ENCODE measurements at regions not wholly inside any gene's neighbourhood (a gene's known extent, or its start where the extent isn't known, plus 50 kb on each side); places are given as distances from the start of the nearest gene placed in this dataset.

DNA sequence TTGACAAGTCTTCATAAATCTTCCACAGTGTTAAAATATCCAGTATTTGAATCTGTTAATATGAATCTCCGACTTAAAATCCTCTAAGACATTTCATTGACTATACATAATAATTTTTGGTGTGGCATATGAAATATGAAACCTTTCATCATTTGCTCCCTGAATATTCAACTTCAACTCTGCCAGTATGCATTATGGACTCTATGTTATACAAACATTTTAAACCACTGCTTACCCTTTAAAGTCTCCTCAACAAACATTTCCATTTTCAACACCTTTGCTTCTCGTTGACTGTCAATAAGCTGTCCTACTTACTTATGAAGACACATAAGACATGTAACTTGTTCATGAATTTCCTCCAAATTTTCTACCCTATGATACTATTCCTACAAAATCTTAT, 579.4 kb upstream of the SLITRK6 start:
- Histone ChIP-seq H3K9me3 (ENCODE audit: severe bottlenecking) (no peaks in the 10 kb centered on the region), H3K27me3 (ENCODE audit: insufficient read depth, poor library complexity, severe bottlenecking) (no peaks in the 10 kb centered on the region), H3K4me1 (ENCODE audit: insufficient read depth, poor library complexity, severe bottlenecking) (no peaks in the 10 kb centered on the region), H3K4me3 (ENCODE audit: severe bottlenecking) (no peak overlapping the region), H3K27ac (ENCODE audit: poor library complexity, severe bottlenecking) (no peak overlapping the region), H3K36me3 (ENCODE audit: low read depth) (no peaks in the 10 kb centered on the region)
- DNase-seq (ENCODE audit: low spot score) = no peak
- ATAC-seq (ENCODE audit: low read depth) = no peak
- TF ChIP-seq, protein P1, sequence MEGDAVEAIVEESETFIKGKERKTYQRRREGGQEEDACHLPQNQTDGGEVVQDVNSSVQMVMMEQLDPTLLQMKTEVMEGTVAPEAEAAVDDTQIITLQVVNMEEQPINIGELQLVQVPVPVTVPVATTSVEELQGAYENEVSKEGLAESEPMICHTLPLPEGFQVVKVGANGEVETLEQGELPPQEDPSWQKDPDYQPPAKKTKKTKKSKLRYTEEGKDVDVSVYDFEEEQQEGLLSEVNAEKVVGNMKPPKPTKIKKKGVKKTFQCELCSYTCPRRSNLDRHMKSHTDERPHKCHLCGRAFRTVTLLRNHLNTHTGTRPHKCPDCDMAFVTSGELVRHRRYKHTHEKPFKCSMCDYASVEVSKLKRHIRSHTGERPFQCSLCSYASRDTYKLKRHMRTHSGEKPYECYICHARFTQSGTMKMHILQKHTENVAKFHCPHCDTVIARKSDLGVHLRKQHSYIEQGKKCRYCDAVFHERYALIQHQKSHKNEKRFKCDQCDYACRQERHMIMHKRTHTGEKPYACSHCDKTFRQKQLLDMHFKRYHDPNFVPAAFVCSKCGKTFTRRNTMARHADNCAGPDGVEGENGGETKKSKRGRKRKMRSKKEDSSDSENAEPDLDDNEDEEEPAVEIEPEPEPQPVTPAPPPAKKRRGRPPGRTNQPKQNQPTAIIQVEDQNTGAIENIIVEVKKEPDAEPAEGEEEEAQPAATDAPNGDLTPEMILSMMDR (IDR thresholded peaks at IDR 0.05; ENCODE audit: poor library complexity, severe bottlenecking) = no peak

DNA sequence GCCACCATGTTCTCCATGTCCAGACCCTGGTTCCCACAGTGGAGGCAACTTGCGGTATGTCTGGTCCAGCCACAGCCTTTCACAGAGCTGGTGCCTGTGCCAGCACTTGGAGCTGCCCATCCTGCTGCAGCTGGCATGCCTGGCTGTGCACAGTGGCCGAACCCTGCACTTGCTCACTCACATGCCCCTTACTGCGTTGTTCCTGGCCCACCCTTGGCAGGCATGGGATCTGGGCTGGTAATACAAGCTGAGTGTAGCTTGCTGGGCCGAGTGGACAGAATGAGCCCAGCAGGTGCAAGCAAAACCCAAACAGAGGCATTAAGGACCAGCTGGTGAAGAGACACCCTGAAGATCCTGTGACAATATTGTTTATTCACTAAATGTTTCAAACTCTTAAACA, 583.9 kb upstream of the SLITRK6 start:
- H3K9me3 ChIP-seq (ENCODE audit: severe bottlenecking) = no peaks in the 10 kb centered on the region
- DNase-seq (ENCODE audit: low spot score) (no peak), ATAC-seq (ENCODE audit: low read depth) (no peak)
- TF ChIP-seq, protein P1 (IDR thresholded peaks at IDR 0.05; ENCODE audit: poor library complexity, severe bottlenecking) = no peak
- no peaks in the 10 kb centered on the region for H3K4me1 ChIP-seq (ENCODE audit: insufficient read depth, poor library complexity, severe bottlenecking)
- H3K27me3 ChIP-seq (ENCODE audit: insufficient read depth, poor library complexity, severe bottlenecking) = no peaks in the 10 kb centered on the region
- H3K27ac ChIP-seq (ENCODE audit: poor library complexity, severe bottlenecking) = no peak overlapping the region
- no peak overlapping the region for H3K4me3 ChIP-seq (ENCODE audit: severe bottlenecking)
- no peaks in the 10 kb centered on the region for H3K36me3 ChIP-seq (ENCODE audit: low read depth)

DNA sequence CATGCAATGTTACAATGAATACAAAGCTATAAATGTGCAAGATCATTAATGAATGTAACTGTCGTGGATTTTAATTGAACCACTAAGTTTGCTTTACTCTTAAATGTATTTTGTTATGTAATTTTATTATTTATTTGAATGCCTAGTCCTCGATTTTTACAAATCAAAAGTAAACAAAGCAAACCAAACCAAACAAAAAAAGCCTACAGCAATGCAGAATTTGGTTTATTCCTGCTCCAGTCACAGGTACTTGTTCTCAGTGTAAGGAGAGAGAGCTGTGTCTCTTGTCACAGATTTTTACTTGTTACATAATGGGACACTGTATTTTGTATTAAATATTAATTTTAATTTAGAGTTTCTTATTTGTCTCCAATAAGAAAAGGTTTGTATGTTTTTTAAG, 584.3 kb upstream of the SLITRK6 start:
- H3K4me1 ChIP-seq (ENCODE audit: insufficient read depth, poor library complexity, severe bottlenecking) = no peaks in the 10 kb centered on the region
- H3K27ac ChIP-seq (ENCODE audit: poor library complexity, severe bottlenecking) = no peak overlapping the region
- H3K27me3 ChIP-seq (ENCODE audit: insufficient read depth, poor library complexity, severe bottlenecking) = no peaks in the 10 kb centered on the region
- ATAC-seq (ENCODE audit: low read depth) (no peak), DNase-seq (ENCODE audit: low spot score) (no peak)
- TF ChIP-seq, protein P1 (IDR thresholded peaks at IDR 0.05; ENCODE audit: poor library complexity, severe bottlenecking) = no peak
- H3K9me3 ChIP-seq (ENCODE audit: severe bottlenecking) = no peaks in the 10 kb centered on the region
- no peak overlapping the region for H3K4me3 ChIP-seq (ENCODE audit: severe bottlenecking)
- H3K36me3 ChIP-seq (ENCODE audit: low read depth) = no peaks in the 10 kb centered on the region

DNA sequence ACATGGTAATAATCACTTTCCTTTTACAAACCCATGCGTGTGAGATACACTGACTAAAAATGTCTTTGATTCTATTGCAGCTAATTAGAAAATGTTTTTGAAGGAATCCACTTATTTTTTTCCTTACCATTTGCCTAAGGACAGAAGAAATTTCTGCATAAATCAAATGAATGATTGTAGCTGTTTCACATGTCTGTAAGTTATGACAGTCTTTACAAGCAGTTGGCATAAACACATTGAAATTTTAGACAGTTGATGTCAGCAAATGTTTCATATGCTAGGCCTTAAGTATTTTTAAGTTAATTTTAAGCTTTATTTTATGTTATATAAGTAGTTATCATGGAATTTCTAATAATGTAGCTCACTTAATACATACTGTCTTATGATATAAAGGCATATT, 598.4 kb upstream of the SLITRK6 start:
- no peaks in the 10 kb centered on the region for H3K27me3 ChIP-seq (ENCODE audit: insufficient read depth, poor library complexity, severe bottlenecking)
- no peaks in the 10 kb centered on the region for H3K9me3 ChIP-seq (ENCODE audit: severe bottlenecking)
- H3K4me3 ChIP-seq (ENCODE audit: severe bottlenecking) = no peak overlapping the region
- ATAC-seq (ENCODE audit: low read depth) = no peak
- DNase-seq (ENCODE audit: low spot score) = no peak
- no peak overlapping the region for H3K27ac ChIP-seq (ENCODE audit: poor library complexity, severe bottlenecking)
- TF ChIP-seq, protein P1 (IDR thresholded peaks at IDR 0.05; ENCODE audit: poor library complexity, severe bottlenecking) = no peak
- no peaks in the 10 kb centered on the region for H3K36me3 ChIP-seq (ENCODE audit: low read depth)
- no peaks in the 10 kb centered on the region for H3K4me1 ChIP-seq (ENCODE audit: insufficient read depth, poor library complexity, severe bottlenecking)

DNA sequence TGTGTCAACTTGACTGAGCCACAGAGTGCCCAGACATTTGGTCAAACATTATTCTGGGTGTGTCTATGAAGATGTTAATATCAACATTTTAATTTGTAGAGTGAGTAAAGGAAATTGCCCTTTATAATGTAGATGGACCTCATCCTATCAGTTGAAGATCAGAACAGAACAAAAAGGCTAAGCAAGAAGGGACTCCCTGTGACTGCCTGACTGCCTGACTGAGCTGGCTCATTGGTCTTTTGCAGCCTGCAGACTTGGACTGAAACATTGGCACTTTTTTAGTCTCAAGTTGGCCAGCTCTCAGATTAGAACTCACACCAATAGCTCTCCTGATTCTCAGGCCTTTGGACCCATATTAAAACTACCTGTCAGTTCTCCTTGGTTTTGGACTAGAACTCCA, 600.4 kb upstream of the SLITRK6 start:
- H3K27me3 ChIP-seq (ENCODE audit: insufficient read depth, poor library complexity, severe bottlenecking) = no peaks in the 10 kb centered on the region
- H3K36me3 ChIP-seq (ENCODE audit: low read depth) = no peaks in the 10 kb centered on the region
- no peaks in the 10 kb centered on the region for H3K4me1 ChIP-seq (ENCODE audit: insufficient read depth, poor library complexity, severe bottlenecking)
- H3K4me3 ChIP-seq (ENCODE audit: severe bottlenecking) = no peak overlapping the region
- no peak for DNase-seq (ENCODE audit: low spot score)
- H3K27ac ChIP-seq (ENCODE audit: poor library complexity, severe bottlenecking) = no peak overlapping the region
- ATAC-seq (ENCODE audit: low read depth) = no peak
- H3K9me3 ChIP-seq (ENCODE audit: severe bottlenecking) = no peaks in the 10 kb centered on the region
- TF ChIP-seq, protein P1 (IDR thresholded peaks at IDR 0.05; ENCODE audit: poor library complexity, severe bottlenecking) = no peak
